Choroid plexus epithelial cell (primary cell): ENCODE measurements at regions not wholly inside any gene's neighbourhood (a gene's known extent, or its start where the extent isn't known, plus 50 kb on each side); places are given as distances from the start of the nearest gene placed in this dataset.

ENCODE experiments used
- DNase-seq: peaks from one replicate; pipeline ENCODE4 v3.0.0-alpha.2; 2010; ENCODE audit warnings: low read depth
- H3K4me3 ChIP-seq: 2 replicates; pipeline ENCODE4 v1.5.1; 2011; ENCODE audit warnings: low read depth, mild to moderate bottlenecking, control low read depth, low read length, moderate library complexity
- TF ChIP-seq, protein P1 (sequence below): conservative IDR thresholded peaks from 2 replicates; pipeline ENCODE4 v1.5.1; 2011; ENCODE audit warnings: low read depth, mild to moderate bottlenecking, control low read depth, inconsistent platforms, low read length, moderate library complexity

DNA sequence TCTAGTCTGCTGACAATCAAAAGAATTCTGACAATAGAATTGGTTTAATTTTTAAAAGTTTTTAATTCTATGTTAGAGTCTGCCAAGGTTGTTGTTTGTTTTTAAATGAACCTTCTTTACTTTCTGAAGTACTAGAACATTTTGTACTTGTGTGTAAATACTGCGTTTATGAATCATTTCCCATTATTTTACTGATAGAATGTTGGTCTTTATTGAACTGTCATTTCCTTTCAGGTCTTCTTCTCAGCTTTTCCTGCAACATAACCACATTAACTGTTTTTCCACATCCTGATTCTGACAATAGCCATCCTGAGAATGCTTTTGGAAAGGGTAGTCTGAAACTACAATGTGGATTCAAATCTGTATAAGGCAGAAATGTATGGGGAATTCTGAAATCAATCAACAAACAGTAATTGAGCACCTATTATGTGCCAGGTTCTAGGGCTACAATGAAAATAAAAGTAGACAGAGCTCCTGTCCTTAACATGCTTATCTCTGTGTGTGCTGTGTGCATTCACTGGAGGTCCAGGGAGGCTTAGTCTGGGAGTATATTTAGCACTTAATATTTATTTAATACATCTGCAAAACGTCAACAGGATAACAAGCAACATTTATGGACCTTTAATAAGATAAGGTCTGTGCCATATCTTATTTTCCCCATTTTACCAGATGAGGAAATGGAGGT, 73.1 kb upstream of the SLC38A2 start:
- TF ChIP-seq, protein P1, sequence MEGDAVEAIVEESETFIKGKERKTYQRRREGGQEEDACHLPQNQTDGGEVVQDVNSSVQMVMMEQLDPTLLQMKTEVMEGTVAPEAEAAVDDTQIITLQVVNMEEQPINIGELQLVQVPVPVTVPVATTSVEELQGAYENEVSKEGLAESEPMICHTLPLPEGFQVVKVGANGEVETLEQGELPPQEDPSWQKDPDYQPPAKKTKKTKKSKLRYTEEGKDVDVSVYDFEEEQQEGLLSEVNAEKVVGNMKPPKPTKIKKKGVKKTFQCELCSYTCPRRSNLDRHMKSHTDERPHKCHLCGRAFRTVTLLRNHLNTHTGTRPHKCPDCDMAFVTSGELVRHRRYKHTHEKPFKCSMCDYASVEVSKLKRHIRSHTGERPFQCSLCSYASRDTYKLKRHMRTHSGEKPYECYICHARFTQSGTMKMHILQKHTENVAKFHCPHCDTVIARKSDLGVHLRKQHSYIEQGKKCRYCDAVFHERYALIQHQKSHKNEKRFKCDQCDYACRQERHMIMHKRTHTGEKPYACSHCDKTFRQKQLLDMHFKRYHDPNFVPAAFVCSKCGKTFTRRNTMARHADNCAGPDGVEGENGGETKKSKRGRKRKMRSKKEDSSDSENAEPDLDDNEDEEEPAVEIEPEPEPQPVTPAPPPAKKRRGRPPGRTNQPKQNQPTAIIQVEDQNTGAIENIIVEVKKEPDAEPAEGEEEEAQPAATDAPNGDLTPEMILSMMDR = no peak
- H3K4me3 ChIP-seq = no peak overlapping the region
- DNase-seq = no peak

DNA sequence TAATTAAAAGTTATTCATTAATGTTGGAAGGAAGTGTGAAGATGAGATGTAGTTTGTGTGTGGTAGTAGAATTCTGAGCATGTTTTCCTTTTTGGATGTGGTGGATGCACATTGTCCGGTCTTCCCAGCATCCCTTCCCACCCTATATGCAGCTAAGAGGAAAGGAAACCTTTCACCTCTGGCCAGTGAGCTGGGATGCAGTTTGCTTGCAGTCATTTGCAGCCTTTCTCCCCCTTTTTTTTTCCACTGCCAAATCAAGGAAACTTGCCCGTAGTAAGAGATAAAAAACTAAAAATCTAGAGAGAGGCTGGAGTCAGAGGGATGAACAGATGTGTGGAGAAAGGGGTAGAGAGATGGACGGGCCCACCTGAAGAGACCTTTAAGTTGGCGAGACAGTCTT, 72.5 kb upstream of the SLC38A2 start:
- no peak for DNase-seq

DNA sequence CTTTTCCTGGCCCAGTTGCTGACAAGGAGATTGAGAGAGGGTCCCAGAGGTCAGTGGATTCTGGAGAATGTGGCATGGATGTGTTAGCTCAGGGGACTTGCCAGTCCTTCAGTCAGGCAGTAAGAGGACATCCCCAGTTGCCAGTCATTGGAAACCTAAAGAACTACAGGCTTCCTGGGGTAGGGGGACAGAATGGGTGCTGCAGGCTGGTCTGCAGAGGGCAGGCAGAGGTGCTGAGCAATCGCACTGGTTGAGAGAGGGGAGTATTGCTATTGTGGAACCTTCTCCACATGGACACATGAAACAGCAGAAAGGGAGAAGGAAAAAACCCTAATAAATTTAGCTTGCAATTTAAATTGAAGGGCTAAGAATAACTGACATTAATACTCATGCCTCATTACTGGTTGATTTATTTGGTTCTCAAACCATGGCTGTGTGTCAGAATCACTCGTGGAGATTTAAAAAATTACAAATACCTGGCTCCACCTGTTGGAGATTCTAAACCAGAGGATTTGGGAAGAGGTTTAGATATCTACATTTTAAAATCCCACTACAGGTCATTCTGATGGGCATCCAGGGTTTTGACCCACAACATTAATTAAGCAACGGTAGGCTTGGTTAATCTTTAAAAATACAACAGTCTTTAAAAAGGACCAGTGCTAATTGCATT, 71.2 kb upstream of the SLC38A2 start:
- no peak for DNase-seq
- TF ChIP-seq, protein P1 = no peak
- H3K4me3 ChIP-seq = no peak overlapping the region

More for the DNA sequence above, 72.5 kb upstream of the SLC38A2 start:
- TF ChIP-seq, protein P1 = no peak
- H3K4me3 ChIP-seq = no peak overlapping the region

DNA sequence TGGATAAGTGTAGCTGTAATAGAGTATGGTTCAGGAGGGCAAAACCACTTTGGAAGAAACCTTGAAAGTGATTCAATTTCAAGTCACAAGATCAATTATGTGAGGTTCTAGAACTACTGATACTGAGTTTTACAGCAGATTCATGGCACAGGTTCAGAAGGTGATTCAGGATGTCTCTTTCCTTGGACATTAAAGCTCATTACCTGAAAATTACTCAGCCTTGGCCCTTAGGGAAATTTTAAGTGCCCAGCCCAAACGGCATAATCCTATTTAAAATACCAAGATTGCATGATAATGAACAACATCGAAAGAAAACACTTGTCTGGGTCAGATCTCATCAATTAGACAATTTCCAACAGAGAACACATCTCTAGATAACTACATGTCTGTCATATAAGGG, 70.2 kb upstream of the SLC38A2 start:
- no peak for DNase-seq
- TF ChIP-seq, protein P1 = no peak
- H3K4me3 ChIP-seq = no peak overlapping the region

DNA sequence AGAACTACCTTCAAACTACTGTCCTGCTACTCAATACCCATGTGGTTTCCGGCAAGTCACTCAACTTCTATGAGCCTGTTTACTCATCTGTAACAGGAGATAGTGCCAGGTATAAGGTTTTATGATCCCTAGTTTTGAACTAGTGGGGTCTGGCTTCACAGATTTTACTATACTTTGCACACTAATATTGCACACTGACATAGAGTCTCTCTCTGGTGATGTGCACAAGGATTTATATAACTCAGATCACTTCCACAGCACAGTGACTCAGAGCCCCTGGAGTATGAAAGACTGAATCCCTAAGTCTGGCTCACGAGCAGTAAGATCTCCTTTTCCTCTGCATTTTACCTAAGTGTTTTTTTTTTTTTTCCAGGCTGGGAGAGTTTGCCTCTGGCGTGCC, 69.7 kb upstream of the SLC38A2 start:
- TF ChIP-seq, protein P1 = no peak
- DNase-seq = peak; percentile 65
- H3K4me3 ChIP-seq = no peak overlapping the region

DNA sequence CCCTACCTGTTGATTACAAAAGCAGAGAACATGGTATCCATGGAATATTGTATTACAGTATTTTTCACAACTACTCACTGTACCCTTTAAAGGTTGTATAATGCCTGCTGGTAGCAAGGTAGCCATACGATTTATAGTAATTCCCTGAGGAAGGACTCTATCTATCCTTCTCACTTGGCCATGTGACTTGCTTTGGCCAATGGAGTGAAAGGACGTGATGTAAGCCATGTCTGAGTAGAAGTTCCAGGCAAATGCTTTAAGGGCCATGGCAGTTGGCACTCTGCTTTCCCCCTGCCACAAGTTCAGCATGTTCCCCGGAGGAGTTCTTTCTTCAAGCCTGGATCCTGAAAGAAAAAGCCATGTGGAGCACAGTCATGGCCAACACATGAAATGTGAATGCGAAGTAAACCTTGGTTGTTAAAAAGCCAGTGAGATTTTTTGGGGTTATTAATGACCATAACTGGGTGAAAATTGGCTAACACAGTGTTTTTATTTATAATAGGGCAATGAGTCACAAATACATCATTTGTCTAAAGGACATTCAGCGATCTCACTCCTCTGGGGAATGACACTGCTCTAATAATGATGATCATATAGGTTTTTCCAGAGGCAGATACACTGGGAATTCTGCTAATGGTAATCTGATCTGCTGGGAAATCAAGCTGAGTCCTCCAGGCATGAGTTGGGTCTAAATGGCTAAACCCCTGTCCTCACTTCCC, 67.4 kb upstream of the SLC38A2 start:
- no peak for DNase-seq
- TF ChIP-seq, protein P1 = no peak
- H3K4me3 ChIP-seq = no peak overlapping the region
